ENCODE measurements at regions not wholly inside any gene's neighbourhood (a gene's known extent, or its start where the extent isn't known, plus 50 kb on each side); places are given as distances from the start of the nearest gene placed in this dataset.

DNA sequence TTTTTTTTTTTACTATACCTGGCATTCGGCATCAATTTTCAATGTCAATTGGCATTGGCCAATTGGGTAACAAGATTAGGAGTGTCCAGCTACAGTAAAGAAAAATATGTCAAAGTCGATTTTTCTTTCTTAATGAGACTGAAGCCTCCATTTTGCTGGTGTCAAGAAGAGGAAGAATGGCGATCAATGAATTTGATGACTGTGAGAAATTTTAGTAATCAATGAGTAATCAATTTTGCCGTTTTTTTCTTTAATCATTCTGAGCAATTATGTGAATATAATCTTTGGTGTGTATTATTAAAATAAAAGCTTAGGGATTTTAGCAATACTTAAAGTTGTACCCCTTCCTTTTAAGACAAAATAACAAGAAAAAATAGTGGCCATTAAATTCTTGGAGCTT lies 69.7 kb downstream of the TMEM200C start:
- TF ChIP-seq CTCF (IDR thresholded peaks at IDR 0.05) = no peak
- no peak for TF ChIP-seq POLR2AphosphoS5 (IDR thresholded peaks at IDR 0.05)
- TF ChIP-seq POLR2A (IDR thresholded peaks at IDR 0.05; ENCODE audit: low read depth) = no peak
- no peak for TF ChIP-seq EP300 (IDR thresholded peaks at IDR 0.05)

Measured in esophagus muscularis mucosa (tissue), 4 donors.